K562 (cell line): ENCODE measurements at regions not wholly inside any gene's neighbourhood (a gene's known extent, or its start where the extent isn't known, plus 50 kb on each side); places are given as distances from the start of the nearest gene placed in this dataset.

Source experiments
- ATAC-seq: fragments of 200-7000 bp; cut with Tn5 transposase; 3 replicates; pipeline ENCODE4 v1.9.1; 2020; ENCODE audit warnings: moderate library complexity
- BruUV-seq: library from RNA; stranded (reverse); fragments of 400-500 nt; replicated peaks from 2 replicates; lab custom pipeline; 2021; lab: Mats Ljungman, UMichigan
- CTCF ChIA-PET: fragments of 300-600 bp; formaldehyde crosslinking; extraction: SDS; loops from one replicate; lab custom pipeline; 2021; ENCODE audit warnings: low intra/inter-chr PET ratio; lab: Yijun Ruan, JAX
- POLR2A ChIA-PET: fragments of 300-600, 350-650 bp; sonication (Branson Sonifier 250); formaldehyde crosslinking; extraction: SDS; loops from one replicate; lab custom pipeline; 2021; ENCODE audit warnings: antibody characterized with exemption, inconsistent platforms; lab: Yijun Ruan, JAX
- DNase-seq, 4 experiments: peaks; one replicate each; pipeline versions ENCODE4 v3.0.0 to v3.0.0-alpha.2; 2011 to 2018; ENCODE audit warnings: low spot score in 3 of 4, mixed read lengths in 3 of 4; ENCODE audit errors: extremely low read depth in 1 of 4
- FAIRE-seq: peaks from 2 replicates; lab custom pipeline; 2011; peaks lifted over from hg19 to GRCh38; lab: Jason Lieb, UNC
- H2AFZ ChIP-seq: 2 replicates; pipeline ENCODE4 v1.6.0; 2011; ENCODE audit warnings: low read depth, low read length, control low read depth, inconsistent platforms
- H3K27ac ChIP-seq: fragments of 200-600 bp; 3 replicates; pipeline ENCODE4 v1.8.0; 2011; ENCODE audit warnings: low read depth, mild to moderate bottlenecking, control low read depth, inconsistent platforms, low read length, moderate library complexity, mixed read lengths; ENCODE audit errors: extremely low read depth
- H3K27me3 ChIP-seq, 2 experiments: fragments of 300-600 bp in 1 of 2; 2 replicates in 1 of 2; 3 replicates in 1 of 2; pipeline versions ENCODE4 v1.6.0 to v1.8.0; 2011; ENCODE audit warnings: inconsistent platforms in 2 of 2, low read length in 2 of 2, mild to moderate bottlenecking in 1 of 2, mixed read lengths in 1 of 2, moderate library complexity in 1 of 2; ENCODE audit not compliant: control insufficient read depth in 2 of 2, insufficient read depth in 2 of 2
- H3K36me3 ChIP-seq: fragments of 300-600 bp; 3 replicates; pipeline ENCODE4 v1.8.0; 2011; ENCODE audit warnings: mild to moderate bottlenecking, low read length, inconsistent platforms; ENCODE audit not compliant: control insufficient read depth, insufficient read depth
- H3K4me1 ChIP-seq, 2 experiments: fragments of 200-600 bp in 1 of 2; replicated peaks in 1 of 2; 2 replicates in 1 of 2; 3 replicates in 1 of 2; pipeline versions ENCODE4 v1.5.1 to v1.8.0; 2011; ENCODE audit warnings: inconsistent platforms in 2 of 2, low read length in 2 of 2, mild to moderate bottlenecking in 1 of 2, mixed read lengths in 1 of 2, moderate library complexity in 1 of 2; ENCODE audit not compliant: control insufficient read depth in 2 of 2, insufficient read depth in 2 of 2
- H3K4me2 ChIP-seq: 2 replicates; pipeline ENCODE4 v1.6.1; 2011; ENCODE audit warnings: low read length, control low read depth, inconsistent platforms, mixed read lengths; ENCODE audit not compliant: insufficient read depth
- H3K4me3 ChIP-seq: fragments of 200-600 bp; sonication (generic), shearing (Covaris generic); 2 replicates; pipeline ENCODE4 v1.5.1; 2016; ENCODE audit warnings: control low read depth, inconsistent platforms
- H3K79me2 ChIP-seq: fragments of 200-600 bp; 3 replicates; pipeline ENCODE4 v1.8.0; 2011; ENCODE audit warnings: low read length, inconsistent platforms; ENCODE audit not compliant: control insufficient read depth, insufficient read depth
- H3K9ac ChIP-seq, 2 experiments: 2 replicates each; pipeline versions ENCODE4 v1.6.0 to v1.6.1; 2011; ENCODE audit warnings: low read depth in 2 of 2, low read length in 2 of 2, control low read depth in 1 of 2, inconsistent platforms in 1 of 2, mild to moderate bottlenecking in 1 of 2, mixed read lengths in 1 of 2; ENCODE audit not compliant: insufficient read depth in 1 of 2
- H3K9me1 ChIP-seq: one replicate; pipeline ENCODE4 v1.6.0; 2011; ENCODE audit warnings: inconsistent platforms, mild to moderate bottlenecking, low read length, moderate library complexity; ENCODE audit not compliant: control insufficient read depth, insufficient read depth
- H3K9me3 ChIP-seq: replicated peaks from 2 replicates; pipeline ENCODE4 v1.5.1; 2011; ENCODE audit warnings: low read depth, low read length, inconsistent platforms; ENCODE audit not compliant: control insufficient read depth, insufficient read depth
- H4K20me1 ChIP-seq: replicated peaks from 2 replicates; pipeline ENCODE4 v1.6.1; 2011; ENCODE audit warnings: low read length, inconsistent platforms, mixed read lengths; ENCODE audit not compliant: control insufficient read depth, insufficient read depth
- CREB3L1 ChIP-seq: fragments of 450-650 bp; IDR thresholded peaks from 2 replicates; pipeline ENCODE4 v1.6.1; 2014; ENCODE audit warnings: low read depth, mild to moderate bottlenecking, moderate library complexity, borderline replicate concordance
- DPF2 ChIP-seq: fragments of 450-650 bp; IDR thresholded peaks from 2 replicates; pipeline ENCODE4 v1.6.1; 2016
- SMARCA4 ChIP-seq: fragments of 450-650 bp; IDR thresholded peaks from 2 replicates; pipeline ENCODE4 v1.6.1; 2016
- THRB ChIP-seq: fragments of 450-650 bp; formaldehyde crosslinking; conservative IDR thresholded peaks from 2 replicates; pipeline ENCODE4 v1.4.0; 2022; ENCODE audit warnings: mild to moderate bottlenecking, missing genetic modification characterization
- WGBS: fragments of 100-300 bp; shearing (Covaris generic); methylation state at CpG from one replicate; pipeline ENCODE4 v1.1.6; 2016; ENCODE audit warnings: low coverage, mixed read lengths; ENCODE audit not compliant: insufficient coverage; ENCODE audit errors: missing lambda C conversion rate; 5-methylcytosine and 5-hydroxymethylcytosine counted together
- in situ Hi-C: fragments of 300-500 bp; cut with MboI; formaldehyde crosslinking; loops from 4 replicates; pipeline ENCODE4 v1.15.0; 2018; ENCODE audit warnings: inconsistent platforms, mixed read lengths
- intact Hi-C: fragments of 100-400 bp; cut with micrococcal nuclease; formaldehyde crosslinking; loops from 2 replicates; pipeline ENCODE4 v1.14.2; 2022

- H4K20me1 ChIP-seq, result no peaks in the 10 kb centered on the region
- ChIA-PET POLR2A (no interaction called here), CTCF (no interaction called here)
- no peak overlapping the region for H3K9ac ChIP-seq
- no peak overlapping the region for H2AFZ ChIP-seq
- ATAC-seq (no peak), FAIRE-seq (no peak), DNase-seq (no peak)
- no peak overlapping the region for H3K27ac ChIP-seq
- no peak overlapping the region for H3K4me2 ChIP-seq
- no peaks in the 10 kb centered on the region for H3K79me2 ChIP-seq
- in situ Hi-C loops, result no loop called here
- TF ChIP-seq CREB3L1, result no peak
- no peak for TF ChIP-seq THRB
- TF ChIP-seq SMARCA4, result no peak
- TF ChIP-seq DPF2, result no peak
- H3K27me3 ChIP-seq, result no peaks in the 10 kb centered on the region
- H3K9me3 ChIP-seq, result no peaks in the 10 kb centered on the region
- intact Hi-C loops, result no loop called here
- H3K9me1 ChIP-seq, result no peaks in the 10 kb centered on the region
- H3K36me3 ChIP-seq, result no peaks in the 10 kb centered on the region
- no peaks in the 10 kb centered on the region for H3K4me1 ChIP-seq
- H3K4me3 ChIP-seq, result no peak overlapping the region
- 0% methylated on average over 1 of the region's 1 CpG for WGBS
- BruUV-seq, result no TSS peak
Observed at GRCh38 chr5:166503506-166503905, 1787.9 kb upstream of the WWC1 start.
